Breast epithelium (tissue), 3 donors: ENCODE measurements at regions not wholly inside any gene's neighbourhood (a gene's known extent, or its start where the extent isn't known, plus 50 kb on each side); places are given as distances from the start of the nearest gene placed in this dataset.

Experiments
- POLR2A ChIP-seq: fragments of 450-650 bp; IDR thresholded peaks from one replicate; pipeline ENCODE4 v1.6.1; 2016; ENCODE audit warnings: antibody characterized with exemption, mild to moderate bottlenecking, moderate library complexity
- TF ChIP-seq, protein P1 (sequence below), 3 donors: fragments of 450-650 bp; IDR thresholded peaks; one replicate each; pipeline ENCODE4 v1.5.1; 2016 to 2017; ENCODE audit warnings: antibody characterized with exemption in 3 of 3, mild to moderate bottlenecking in 3 of 3, moderate library complexity in 3 of 3

DNA sequence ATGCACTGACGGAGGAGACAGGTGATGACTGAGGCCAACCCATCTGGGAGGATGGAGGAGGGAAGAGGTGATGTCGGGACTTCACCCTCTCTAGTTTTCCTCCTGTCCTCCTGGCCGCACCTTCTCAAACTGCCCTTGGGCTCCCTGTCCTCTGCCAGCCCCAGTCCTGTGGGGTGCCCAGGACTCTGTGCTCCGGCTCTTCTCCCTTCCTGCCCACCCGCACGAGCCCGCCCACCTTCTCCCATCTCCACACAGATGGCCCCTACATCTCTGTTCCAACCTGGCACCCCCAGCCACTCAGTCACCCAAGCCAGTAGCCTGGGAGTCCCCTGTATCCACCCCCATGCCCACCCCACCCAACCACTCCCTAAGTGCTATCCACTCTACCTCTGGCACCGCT, 206.7 kb upstream of the LINGO1 start:
- TF ChIP-seq, protein P1, sequence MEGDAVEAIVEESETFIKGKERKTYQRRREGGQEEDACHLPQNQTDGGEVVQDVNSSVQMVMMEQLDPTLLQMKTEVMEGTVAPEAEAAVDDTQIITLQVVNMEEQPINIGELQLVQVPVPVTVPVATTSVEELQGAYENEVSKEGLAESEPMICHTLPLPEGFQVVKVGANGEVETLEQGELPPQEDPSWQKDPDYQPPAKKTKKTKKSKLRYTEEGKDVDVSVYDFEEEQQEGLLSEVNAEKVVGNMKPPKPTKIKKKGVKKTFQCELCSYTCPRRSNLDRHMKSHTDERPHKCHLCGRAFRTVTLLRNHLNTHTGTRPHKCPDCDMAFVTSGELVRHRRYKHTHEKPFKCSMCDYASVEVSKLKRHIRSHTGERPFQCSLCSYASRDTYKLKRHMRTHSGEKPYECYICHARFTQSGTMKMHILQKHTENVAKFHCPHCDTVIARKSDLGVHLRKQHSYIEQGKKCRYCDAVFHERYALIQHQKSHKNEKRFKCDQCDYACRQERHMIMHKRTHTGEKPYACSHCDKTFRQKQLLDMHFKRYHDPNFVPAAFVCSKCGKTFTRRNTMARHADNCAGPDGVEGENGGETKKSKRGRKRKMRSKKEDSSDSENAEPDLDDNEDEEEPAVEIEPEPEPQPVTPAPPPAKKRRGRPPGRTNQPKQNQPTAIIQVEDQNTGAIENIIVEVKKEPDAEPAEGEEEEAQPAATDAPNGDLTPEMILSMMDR (IDR thresholded peaks at IDR 0.05): no peak
- no peak for TF ChIP-seq POLR2A
